Endothelial cell of umbilical vein (primary cell): ENCODE measurements at regions not wholly inside any gene's neighbourhood (a gene's known extent, or its start where the extent isn't known, plus 50 kb on each side); places are given as distances from the start of the nearest gene placed in this dataset.

Source experiments
- BruUV-seq: library from RNA; stranded (reverse); fragments of 400-500 nt; replicated peaks from 2 replicates; lab custom pipeline; 2021; lab: Mats Ljungman, UMichigan
- CTCF ChIA-PET: fragments of 300-600, 350-600 bp; sonication (Branson Sonifier 250); formaldehyde crosslinking; loops from one replicate; lab custom pipeline; 2021; ENCODE audit warnings: antibody characterized with exemption, inconsistent platforms; lab: Charles Lee
- POLR2A ChIA-PET: fragments of 300-600, 350-600 bp; sonication (Branson Sonifier 250); formaldehyde crosslinking; loops from one replicate; lab custom pipeline; 2021; ENCODE audit warnings: antibody characterized with exemption, inconsistent platforms; lab: Charles Lee
- DNase-seq: peaks from one replicate; pipeline ENCODE4 v3.0.0-alpha.2; 2011; ENCODE audit warnings: low read depth, low spot score
- FAIRE-seq: peaks from 2 replicates; lab custom pipeline; 2011; peaks lifted over from hg19 to GRCh38; lab: Jason Lieb, UNC
- H2AFZ ChIP-seq: 2 replicates; pipeline ENCODE4 v1.6.0; 2012; ENCODE audit warnings: low read depth, low read length, control low read depth, inconsistent platforms
- H3K27ac ChIP-seq: 2 replicates; pipeline ENCODE4 v1.5.1; 2011; ENCODE audit warnings: low read depth, mild to moderate bottlenecking, control low read depth, low read length, moderate library complexity; ENCODE audit not compliant: insufficient read depth
- H3K27me3 ChIP-seq, 2 experiments: 2 replicates each; pipeline versions ENCODE4 v1.6.0 to v1.6.1; 2011; ENCODE audit warnings: low read length in 2 of 2, mixed read lengths in 1 of 2; ENCODE audit not compliant: control insufficient read depth in 2 of 2, insufficient read depth in 2 of 2
- H3K36me3 ChIP-seq, 2 experiments: 2 replicates in 1 of 2; 3 replicates in 1 of 2; pipeline ENCODE4 v1.5.1; 2011; ENCODE audit warnings: low read length in 2 of 2, mild to moderate bottlenecking in 1 of 2, moderate library complexity in 1 of 2; ENCODE audit not compliant: control insufficient read depth in 2 of 2, insufficient read depth in 2 of 2; ENCODE audit errors: extremely low read depth in 1 of 2
- H3K4me1 ChIP-seq: 3 replicates; pipeline ENCODE4 v1.5.1; 2011; ENCODE audit warnings: mild to moderate bottlenecking, low read length; ENCODE audit not compliant: control insufficient read depth, insufficient read depth; ENCODE audit errors: extremely low read depth
- H3K4me2 ChIP-seq: 2 replicates; pipeline ENCODE4 v1.6.1; 2011; ENCODE audit warnings: low read length, control low read depth, mixed read lengths; ENCODE audit not compliant: insufficient read depth
- H3K4me3 ChIP-seq, 3 experiments: fragments of 200-600 bp in 1 of 3; sonication (generic), shearing (Covaris generic) in 1 of 3; replicated peaks in 1 of 3; 2 replicates each; pipeline ENCODE4 v1.5.1; 2011 to 2016; ENCODE audit warnings: control low read depth in 3 of 3, low read length in 3 of 3, mild to moderate bottlenecking in 2 of 3, inconsistent platforms in 1 of 3, low read depth in 1 of 3, moderate library complexity in 1 of 3; ENCODE audit not compliant: insufficient read depth in 1 of 3
- H3K79me2 ChIP-seq: 2 replicates; pipeline ENCODE4 v1.6.0; 2012; ENCODE audit warnings: low read length, inconsistent platforms; ENCODE audit not compliant: control insufficient read depth, insufficient read depth
- H3K9ac ChIP-seq: replicated peaks from 2 replicates; pipeline ENCODE3; 2011; ENCODE audit warnings: low read length, control low read depth; ENCODE audit not compliant: insufficient read depth; ENCODE audit errors: extremely low read depth
- H3K9me1 ChIP-seq: replicated peaks from 3 replicates; pipeline ENCODE4 v1.6.0; 2011; ENCODE audit warnings: mild to moderate bottlenecking, low read length; ENCODE audit not compliant: control insufficient read depth, insufficient read depth; ENCODE audit errors: extremely low read depth
- H3K9me3 ChIP-seq: replicated peaks from 2 replicates; pipeline ENCODE4 v1.5.1; 2012; ENCODE audit warnings: low read length, inconsistent platforms; ENCODE audit not compliant: control insufficient read depth, insufficient read depth
- H4K20me1 ChIP-seq: replicated peaks from 2 replicates; pipeline ENCODE3; 2011; ENCODE audit warnings: mild to moderate bottlenecking, low read length; ENCODE audit not compliant: control insufficient read depth, insufficient read depth; ENCODE audit errors: extremely low read depth
- CTCF ChIP-seq, 2 donors: IDR thresholded peaks; 1 replicate in 1 of 2; 2 replicates in 1 of 2; pipeline ENCODE4 v1.5.1; 2011; ENCODE audit warnings: low read length in 2 of 2, mild to moderate bottlenecking in 2 of 2, moderate library complexity in 2 of 2, control low read depth in 1 of 2, inconsistent platforms in 1 of 2, low read depth in 1 of 2; ENCODE audit not compliant: insufficient read depth in 1 of 2; ENCODE audit errors: extremely low read depth in 1 of 2
- EZH2 ChIP-seq: IDR thresholded peaks from 2 replicates; pipeline ENCODE4 v1.6.1; 2012; ENCODE audit warnings: borderline replicate concordance, low read depth, mild to moderate bottlenecking, moderate library complexity, low read length, inconsistent platforms; ENCODE audit not compliant: severe bottlenecking
- FOS ChIP-seq: IDR thresholded peaks from 2 replicates; pipeline ENCODE4 v1.6.1; 2011; ENCODE audit warnings: mild to moderate bottlenecking, low read length, moderate library complexity, borderline replicate concordance; ENCODE audit not compliant: insufficient read depth
- GATA2 ChIP-seq: IDR thresholded peaks from 2 replicates; pipeline ENCODE4 v1.7.0; 2011; ENCODE audit warnings: low read depth, mild to moderate bottlenecking, moderate library complexity, mixed read lengths, low read length; ENCODE audit not compliant: insufficient read length, insufficient read depth
- JUN ChIP-seq: IDR thresholded peaks from 2 replicates; pipeline ENCODE4 v1.6.1; 2011; ENCODE audit warnings: borderline replicate concordance, low read depth; ENCODE audit not compliant: insufficient read length, insufficient read depth
- MAX ChIP-seq: IDR thresholded peaks from 2 replicates; pipeline ENCODE4 v1.6.1; 2011; ENCODE audit not compliant: insufficient read depth, insufficient read length
- MYC ChIP-seq: IDR thresholded peaks from one replicate; pipeline ENCODE4 v1.6.1; 2011; ENCODE audit warnings: mild to moderate bottlenecking, low read depth, low read length
- POLR2A ChIP-seq: IDR thresholded peaks from 2 replicates; pipeline ENCODE4 v1.6.1; 2012; ENCODE audit warnings: low read depth, mild to moderate bottlenecking, control low read depth, low read length
- POLR2AphosphoS5 ChIP-seq: IDR thresholded peaks from 2 replicates; pipeline ENCODE4 v1.6.1; 2012; ENCODE audit warnings: low read depth, mild to moderate bottlenecking, control low read depth, low read length, moderate library complexity; ENCODE audit not compliant: insufficient read depth
- dilution Hi-C: fragments of 300-500 bp; cut with MboI; formaldehyde crosslinking; loops from one replicate; pipeline ENCODE4 v1.15.0; 2019; ENCODE audit warnings: low sequenced_read_pairs; ENCODE audit not compliant: extremely low pct_ligation_motif_present
- intact Hi-C: fragments of 100-400 bp; cut with micrococcal nuclease; formaldehyde crosslinking; loops from one replicate; pipeline ENCODE4 v1.10.0; 2022

- Histone ChIP-seq H3K9me3 (no peaks in the 10 kb centered on the region), H2AFZ (peak overlapping the region; percentile 57), H3K27ac (peak overlapping the region; percentile 18), H3K9ac (no peak overlapping the region), H3K36me3 (no peaks in the 10 kb centered on the region), H3K4me1 (peaks cover 27% of the 10 kb centered on the region), H4K20me1 (no peaks in the 10 kb centered on the region), H3K4me2 (peak overlapping the region; percentile 74), H3K4me3 (no peak overlapping the region), H3K27me3 (no peaks in the 10 kb centered on the region), H3K79me2 (no peaks in the 10 kb centered on the region), H3K9me1 (no peaks in the 10 kb centered on the region)
- DNase-seq (peak; percentile 33), FAIRE-seq (peak; percentile 88)
- ChIA-PET POLR2A (no interaction called here), CTCF (interaction anchor here (1.5 to 2.1 kb wide), 2 partner anchors 10 to 20 kb away, joined by 3 to 6 read pairs; no protein-coding TSS in a partner anchor)
- TF ChIP-seq POLR2A: no peak
- TF ChIP-seq EZH2: no peak
- TF ChIP-seq FOS: peak; percentile 33
- TF ChIP-seq JUN: peak; percentile 46
- BruUV-seq: no TSS peak
- dilution Hi-C loops (no loop called here), intact Hi-C loops (no loop called here)
These were observed 315.9 kb upstream of the ZEB2 start for GRCh38 chr2:144835634-144836350.

- Histone ChIP-seq H3K36me3 (no peaks in the 10 kb centered on the region), H3K9ac (no peak overlapping the region), H3K4me1 (peaks cover 27% of the 10 kb centered on the region), H3K9me3 (no peaks in the 10 kb centered on the region), H3K27me3 (no peaks in the 10 kb centered on the region), H3K4me2 (peak overlapping the region; percentile 74), H3K4me3 (no peak overlapping the region), H4K20me1 (no peaks in the 10 kb centered on the region), H3K79me2 (no peaks in the 10 kb centered on the region), H3K9me1 (no peaks in the 10 kb centered on the region), H3K27ac (peak overlapping the region; percentile 40), H2AFZ (peak overlapping the region; percentile 51)
- FAIRE-seq (no peak), DNase-seq (peak; percentile 40)
- dilution Hi-C loops: no loop called here
- CTCF ChIA-PET: interaction anchor here (2.1 kb wide), 1 partner anchor 19 kb away, joined by 6 read pairs; no protein-coding TSS in a partner anchor
- TF ChIP-seq POLR2AphosphoS5: no peak
- no peak for TF ChIP-seq CTCF (IDR thresholded peaks at IDR 0.05; ENCODE audit: extremely low read depth in 1 of 2, insufficient read depth in 1 of 2, low read depth in 1 of 2, low read length in 2 of 2)
- no peak for TF ChIP-seq EZH2
- TF ChIP-seq JUN: no peak
- no peak for TF ChIP-seq MYC
- no peak for TF ChIP-seq MAX
- no peak for TF ChIP-seq POLR2A
- no peak for TF ChIP-seq GATA2
- no peak for TF ChIP-seq FOS
- POLR2A ChIA-PET: no interaction called here
- BruUV-seq: no TSS peak
- intact Hi-C loops: no loop called here
These were observed 315.2 kb upstream of the ZEB2 start for GRCh38 chr2:144834998-144835633.
